ENCODE measurements at regions not wholly inside any gene's neighbourhood (a gene's known extent, or its start where the extent isn't known, plus 50 kb on each side); places are given as distances from the start of the nearest gene placed in this dataset.

- TF ChIP-seq CTCF (IDR thresholded peaks at IDR 0.05 in 8 of 11, conservative IDR thresholded peaks at IDR 0.05 in 3 of 11), result no peak
- no peak for TF ChIP-seq POLR2A (IDR thresholded peaks at IDR 0.05)
Measured at GRCh38 chr5:123753180-123753936, 241.4 kb downstream of the CSNK1G3 start.

Data from spleen (tissue), 7 donors.